ENCODE measurements at regions not wholly inside any gene's neighbourhood (a gene's known extent, or its start where the extent isn't known, plus 50 kb on each side); places are given as distances from the start of the nearest gene placed in this dataset.

DNA sequence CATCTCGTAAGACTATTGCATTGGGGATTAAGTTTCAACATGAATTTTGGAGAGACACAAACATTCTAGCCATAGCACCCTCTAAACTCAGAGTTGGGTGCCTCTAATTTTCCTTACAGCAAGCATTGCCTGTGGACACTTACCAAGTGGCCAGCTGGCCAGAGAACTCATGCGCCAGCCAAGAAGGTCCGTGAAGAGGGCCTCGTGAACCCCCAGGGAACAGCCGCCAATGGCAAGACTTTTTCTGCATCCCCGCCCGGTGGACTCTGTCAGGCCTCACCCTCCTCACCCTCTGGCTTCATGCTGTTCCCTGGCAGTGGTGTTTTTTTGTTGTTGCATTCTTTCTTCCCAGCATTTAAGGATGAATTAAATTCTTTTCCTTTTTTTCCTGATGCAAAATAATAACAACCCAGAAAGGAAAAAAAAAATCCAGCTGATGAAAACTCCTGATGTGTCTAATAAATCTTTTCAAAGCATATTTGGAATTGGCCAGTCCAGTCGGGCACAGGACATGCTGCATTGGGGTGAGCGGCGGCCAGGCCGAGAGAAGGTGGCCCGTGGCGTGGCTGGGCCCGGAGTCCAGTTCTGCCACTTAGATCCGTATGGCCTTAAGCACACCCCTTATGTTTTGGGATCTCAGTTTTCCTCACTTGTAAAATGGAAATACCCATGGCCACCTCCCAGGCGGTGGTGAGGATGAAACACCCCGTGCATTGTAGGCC, 191.9 kb upstream of the DIO3 start:
- TF ChIP-seq, protein P1, sequence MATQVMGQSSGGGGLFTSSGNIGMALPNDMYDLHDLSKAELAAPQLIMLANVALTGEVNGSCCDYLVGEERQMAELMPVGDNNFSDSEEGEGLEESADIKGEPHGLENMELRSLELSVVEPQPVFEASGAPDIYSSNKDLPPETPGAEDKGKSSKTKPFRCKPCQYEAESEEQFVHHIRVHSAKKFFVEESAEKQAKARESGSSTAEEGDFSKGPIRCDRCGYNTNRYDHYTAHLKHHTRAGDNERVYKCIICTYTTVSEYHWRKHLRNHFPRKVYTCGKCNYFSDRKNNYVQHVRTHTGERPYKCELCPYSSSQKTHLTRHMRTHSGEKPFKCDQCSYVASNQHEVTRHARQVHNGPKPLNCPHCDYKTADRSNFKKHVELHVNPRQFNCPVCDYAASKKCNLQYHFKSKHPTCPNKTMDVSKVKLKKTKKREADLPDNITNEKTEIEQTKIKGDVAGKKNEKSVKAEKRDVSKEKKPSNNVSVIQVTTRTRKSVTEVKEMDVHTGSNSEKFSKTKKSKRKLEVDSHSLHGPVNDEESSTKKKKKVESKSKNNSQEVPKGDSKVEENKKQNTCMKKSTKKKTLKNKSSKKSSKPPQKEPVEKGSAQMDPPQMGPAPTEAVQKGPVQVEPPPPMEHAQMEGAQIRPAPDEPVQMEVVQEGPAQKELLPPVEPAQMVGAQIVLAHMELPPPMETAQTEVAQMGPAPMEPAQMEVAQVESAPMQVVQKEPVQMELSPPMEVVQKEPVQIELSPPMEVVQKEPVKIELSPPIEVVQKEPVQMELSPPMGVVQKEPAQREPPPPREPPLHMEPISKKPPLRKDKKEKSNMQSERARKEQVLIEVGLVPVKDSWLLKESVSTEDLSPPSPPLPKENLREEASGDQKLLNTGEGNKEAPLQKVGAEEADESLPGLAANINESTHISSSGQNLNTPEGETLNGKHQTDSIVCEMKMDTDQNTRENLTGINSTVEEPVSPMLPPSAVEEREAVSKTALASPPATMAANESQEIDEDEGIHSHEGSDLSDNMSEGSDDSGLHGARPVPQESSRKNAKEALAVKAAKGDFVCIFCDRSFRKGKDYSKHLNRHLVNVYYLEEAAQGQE (IDR thresholded peaks at IDR 0.05; ENCODE audit: insufficient read depth in 1 of 2, low read depth in 2 of 2, low read length in 2 of 2), result no peak
- no peak for TF ChIP-seq POLR2AphosphoS5 (IDR thresholded peaks at IDR 0.05; ENCODE audit: low read depth, low read length)
- no peak for TF ChIP-seq SIN3A (IDR thresholded peaks at IDR 0.05; ENCODE audit: borderline replicate concordance, insufficient read depth, low read length)

GRCh38 chr14:101369916-101370592, 191.2 kb upstream of the DIO3 start:
- TF ChIP-seq TAF1 (IDR thresholded peaks at IDR 0.05; ENCODE audit: borderline replicate concordance, insufficient read depth, low read length) (no peak), POLR2AphosphoS5 (IDR thresholded peaks at IDR 0.05; ENCODE audit: low read depth, low read length) (no peak), FOXP2 (optimal IDR thresholded peaks at IDR 0.05; ENCODE audit: borderline replicate concordance, extremely low read depth, extremely low read length, insufficient read depth) (no peak), SIN3A (IDR thresholded peaks at IDR 0.05; ENCODE audit: borderline replicate concordance, insufficient read depth, low read length) (no peak)
- TF ChIP-seq, protein P1 (IDR thresholded peaks at IDR 0.05; ENCODE audit: insufficient read depth in 1 of 2, low read depth in 2 of 2, low read length in 2 of 2), result no peak

GRCh38 chr14:101370593-101371569, 190.4 kb upstream of the DIO3 start:
- TF ChIP-seq POLR2AphosphoS5 (IDR thresholded peaks at IDR 0.05; ENCODE audit: low read depth, low read length), result no peak

GRCh38 chr14:101371799-101372793, 189.2 kb upstream of the DIO3 start:
- TF ChIP-seq FOXP2 (optimal IDR thresholded peaks at IDR 0.05; ENCODE audit: borderline replicate concordance, extremely low read depth, extremely low read length, insufficient read depth) (no peak), POLR2AphosphoS5 (IDR thresholded peaks at IDR 0.05; ENCODE audit: low read depth, low read length) (no peak), SIN3A (IDR thresholded peaks at IDR 0.05; ENCODE audit: borderline replicate concordance, insufficient read depth, low read length) (no peak), TAF1 (IDR thresholded peaks at IDR 0.05; ENCODE audit: borderline replicate concordance, insufficient read depth, low read length) (no peak)
- TF ChIP-seq, protein P1 (IDR thresholded peaks at IDR 0.05; ENCODE audit: insufficient read depth in 1 of 2, low read depth in 2 of 2, low read length in 2 of 2), result no peak

All from PFSK-1 (cell line).